NCI-H82 treated with DMSO at 0.1 percent for 48 hours (cell line): ENCODE measurements at regions not wholly inside any gene's neighbourhood (a gene's known extent, or its start where the extent isn't known, plus 50 kb on each side); places are given as distances from the start of the nearest gene placed in this dataset.

Source experiments
- DNase-seq: peaks from one replicate; lab custom pipeline; 2025; ENCODE audit not compliant: unreplicated experiment; lab: John Stamatoyannopoulos, UW

GRCh38 chr11:134753771-134754520, 341.9 kb upstream of the B3GAT1 start:
- DNase-seq: no peak

GRCh38 chr11:134752964-134753770, 341.1 kb upstream of the B3GAT1 start:
- no peak for DNase-seq

DNA sequence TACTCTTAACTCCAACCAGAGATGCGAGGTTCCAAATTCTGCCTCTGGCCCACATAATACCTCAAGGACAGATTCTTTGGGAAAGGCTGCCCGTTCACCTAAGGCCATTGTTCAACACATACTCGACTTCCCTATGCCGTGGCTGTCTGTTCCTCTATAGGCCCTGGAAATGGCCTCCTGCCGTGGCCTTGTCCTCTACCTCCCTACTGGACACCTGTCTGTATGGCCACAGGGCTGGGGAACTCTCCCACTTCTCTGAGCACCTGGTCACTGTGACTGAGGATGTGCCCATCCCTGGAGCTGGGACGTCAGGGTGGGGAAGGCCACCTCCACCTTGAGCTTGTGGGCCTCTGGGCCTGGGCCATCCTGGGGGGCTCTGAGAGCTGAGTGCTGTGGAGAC, 340.5 kb upstream of the B3GAT1 start:
- DNase-seq: no peak

GRCh38 chr11:134751766-134752165, 339.7 kb upstream of the B3GAT1 start:
- no peak for DNase-seq

GRCh38 chr11:134751031-134751585, 339.1 kb upstream of the B3GAT1 start:
- DNase-seq: no peak

DNA sequence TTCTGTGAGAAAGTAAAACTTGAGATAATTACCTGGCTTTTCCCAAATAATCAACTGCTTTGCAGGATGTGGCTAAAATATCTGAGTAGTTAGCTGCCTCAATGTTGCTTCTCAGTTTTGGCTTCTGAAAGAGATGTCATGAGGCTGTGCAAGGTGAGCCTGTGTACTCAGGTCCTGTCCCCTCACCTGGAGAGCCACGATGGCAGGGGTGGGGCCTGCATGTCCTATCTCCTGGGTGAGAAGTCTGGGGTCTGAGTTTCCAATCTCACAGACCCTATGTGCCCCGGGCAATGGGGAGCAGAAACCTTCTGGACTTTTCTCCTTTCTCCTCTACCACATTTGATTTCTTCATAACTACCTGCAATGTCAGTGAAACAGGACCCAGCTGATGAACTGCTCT, 338.6 kb upstream of the B3GAT1 start:
- no peak for DNase-seq

DNA sequence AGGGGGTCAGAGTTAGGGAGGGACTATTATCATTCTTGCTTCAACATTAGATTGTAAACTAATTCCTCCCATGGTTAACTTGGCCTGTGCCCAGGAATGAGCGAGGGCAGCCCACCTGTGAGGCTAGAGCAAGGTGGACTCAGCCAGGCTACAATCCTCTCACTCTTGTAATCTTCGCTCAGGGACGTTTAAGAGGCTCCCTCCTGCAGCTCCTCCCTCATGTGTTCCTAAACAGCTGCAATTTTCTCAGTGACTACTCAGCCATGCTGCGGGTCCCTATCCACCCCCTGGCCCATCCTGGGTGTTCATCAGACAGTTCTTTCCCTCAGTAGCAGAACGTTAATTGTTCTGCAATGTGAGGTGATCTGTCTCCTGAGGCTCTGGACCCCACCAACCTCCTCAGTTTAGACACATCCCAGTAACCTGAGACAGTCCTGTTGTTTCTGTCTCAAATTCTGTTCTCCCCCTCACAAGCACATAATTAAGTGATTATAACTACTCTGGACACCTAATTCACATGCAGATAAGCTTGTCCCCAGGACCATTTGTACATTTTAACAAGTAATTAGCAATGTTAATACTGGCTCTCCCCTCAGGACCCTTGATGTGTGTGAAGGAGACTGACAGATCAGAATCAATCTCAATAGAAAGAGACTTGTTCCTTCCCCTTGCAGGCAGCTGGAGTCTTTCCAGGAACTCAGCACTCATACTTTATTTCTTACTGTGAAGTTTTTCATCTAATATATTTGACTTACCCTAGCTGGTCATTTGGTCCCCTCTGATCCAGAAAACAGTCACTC, 337.2 kb upstream of the B3GAT1 start:
- DNase-seq: no peak

DNA sequence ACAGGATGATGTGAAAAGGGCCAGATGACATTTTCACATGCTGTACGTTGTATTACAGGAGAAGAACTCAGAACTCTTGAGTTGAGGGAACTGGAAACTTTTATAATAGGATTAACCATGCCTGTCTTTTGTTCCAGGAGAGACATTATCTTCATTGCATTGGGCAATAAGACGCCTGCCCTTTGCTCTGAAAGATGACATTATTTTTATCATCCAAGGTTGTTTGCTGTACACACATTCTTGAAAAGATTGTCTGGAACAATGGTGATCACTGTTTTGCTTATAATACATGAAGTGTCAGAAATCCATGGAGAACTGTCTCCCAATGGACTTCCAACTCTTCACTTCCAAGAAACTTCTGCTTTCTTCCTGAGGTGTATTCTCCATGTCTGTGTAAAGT, 334.6 kb upstream of the B3GAT1 start:
- no peak for DNase-seq

DNA sequence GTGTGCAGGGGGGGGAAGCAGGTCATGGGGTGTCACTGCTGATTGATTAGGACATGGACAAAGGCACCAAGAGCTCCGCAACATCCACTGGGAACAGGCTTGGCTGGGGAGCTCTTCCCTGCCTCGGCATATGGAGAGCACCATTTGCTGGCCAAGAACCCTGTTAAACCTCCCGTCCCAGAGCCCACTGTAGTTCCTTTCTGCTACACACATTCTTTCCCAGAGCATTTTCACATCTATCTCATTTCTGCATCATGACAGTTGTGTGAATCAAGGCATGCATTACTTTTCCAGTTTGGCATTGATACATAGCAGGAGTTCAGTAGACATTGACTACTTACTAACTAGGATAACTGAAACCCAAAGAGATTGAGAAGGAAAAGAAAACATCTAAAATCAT, 333.4 kb upstream of the B3GAT1 start:
- DNase-seq: no peak

- no peak for DNase-seq
These were observed 331.8 kb upstream of the B3GAT1 start for GRCh38 chr11:134743820-134744195.

- DNase-seq: no peak
These were observed 331.1 kb upstream of the B3GAT1 start for GRCh38 chr11:134742956-134743819.

DNA sequence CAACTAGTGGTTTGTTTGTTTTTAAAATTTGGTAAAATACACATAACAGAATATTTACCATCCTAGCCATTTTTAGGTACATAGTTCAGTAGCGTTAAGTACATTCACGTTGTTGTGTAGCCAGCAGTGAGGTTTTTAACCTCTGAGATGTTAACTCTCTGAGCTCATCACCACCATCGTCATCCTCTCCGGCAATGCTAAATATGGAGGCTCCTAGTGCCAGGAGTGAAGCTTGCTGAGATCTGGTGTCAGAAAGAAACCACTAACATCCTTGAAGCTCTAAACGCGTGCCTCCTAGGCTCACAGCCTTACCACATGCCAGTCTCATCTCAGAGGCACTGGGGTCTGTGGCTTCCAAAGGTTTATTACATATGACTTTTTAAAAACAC, 330.2 kb upstream of the B3GAT1 start:
- DNase-seq: no peak

DNA sequence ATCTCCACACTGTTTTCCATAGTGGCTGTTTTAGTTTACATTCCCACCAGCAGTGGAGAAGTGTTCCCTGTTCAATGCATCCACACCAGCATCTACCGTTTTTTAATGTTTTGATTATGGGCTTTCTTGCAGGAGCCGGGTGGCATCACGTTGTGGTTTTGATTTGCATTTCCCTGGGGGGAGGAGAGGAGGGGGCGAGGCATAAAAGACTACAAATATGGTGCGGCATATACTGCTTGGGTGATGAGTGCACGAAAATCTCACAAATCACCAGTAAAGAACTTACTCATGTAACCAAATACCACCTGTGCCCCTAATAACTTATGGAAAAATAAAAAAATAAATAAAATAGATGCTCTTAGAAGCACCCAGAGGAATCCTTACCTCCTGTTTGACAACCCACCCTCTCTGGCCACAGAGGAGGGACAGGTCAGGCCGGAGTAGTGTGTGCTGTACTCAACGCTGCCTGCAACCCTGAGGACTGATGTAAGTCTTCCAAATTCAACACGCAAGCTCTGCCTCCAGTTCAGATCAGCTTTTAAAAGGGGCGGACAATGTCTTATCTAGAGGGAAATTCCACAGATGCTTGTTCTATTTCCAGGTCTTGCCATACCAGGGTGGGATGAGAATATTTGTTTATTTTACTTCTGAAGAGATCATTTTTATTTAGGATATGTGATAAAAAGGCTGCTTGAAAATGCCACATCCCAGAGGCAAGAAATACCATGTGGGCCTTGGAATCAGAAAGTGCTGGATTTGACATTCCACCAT, 329.6 kb upstream of the B3GAT1 start:
- DNase-seq: no peak

DNA sequence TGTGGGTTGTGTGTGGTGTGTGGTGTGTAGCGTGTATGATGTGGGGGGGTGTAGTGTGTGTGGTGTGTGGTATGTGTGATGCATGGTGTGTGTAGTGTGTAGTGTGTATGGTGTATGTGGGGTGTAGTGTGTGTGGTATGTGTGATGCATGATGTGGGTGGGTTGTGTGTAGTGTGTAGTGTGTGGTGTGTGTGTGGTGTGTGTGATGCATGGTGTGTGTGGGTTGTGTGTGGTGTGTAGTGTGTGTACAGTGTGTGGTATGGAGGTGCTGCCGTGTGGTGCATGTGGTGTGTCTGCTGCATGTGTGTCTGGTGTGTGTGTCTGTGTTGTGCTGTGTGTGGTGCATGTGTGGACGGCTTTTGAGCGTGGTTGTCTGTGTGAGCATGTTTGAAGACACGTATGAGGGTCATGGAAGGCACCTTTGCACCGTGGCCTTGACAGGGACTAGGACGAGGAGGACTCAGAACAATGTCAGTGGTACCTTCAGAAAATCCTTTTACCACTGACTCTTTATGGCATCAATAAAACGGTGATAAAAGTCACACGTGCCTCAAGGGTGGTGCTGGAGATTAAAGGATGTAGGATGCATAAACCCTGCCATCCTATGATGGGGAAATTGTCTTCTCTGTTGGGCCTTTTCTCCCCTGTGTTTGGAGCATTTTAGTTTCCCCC, 328.7 kb upstream of the B3GAT1 start:
- no peak for DNase-seq

- no peak for DNase-seq
These were observed 327.1 kb upstream of the B3GAT1 start for GRCh38 chr11:134739136-134739535.

GRCh38 chr11:134738581-134738980, 326.5 kb upstream of the B3GAT1 start:
- no peak for DNase-seq

- DNase-seq: no peak
These were observed 325.8 kb upstream of the B3GAT1 start for GRCh38 chr11:134737563-134738510.
